Gastroesophageal sphincter (tissue), 3 donors: ENCODE measurements at regions not wholly inside any gene's neighbourhood (a gene's known extent, or its start where the extent isn't known, plus 50 kb on each side); places are given as distances from the start of the nearest gene placed in this dataset.

ENCODE experiments used
- POLR2AphosphoS5 ChIP-seq: sonication (generic); formaldehyde crosslinking; IDR thresholded peaks from one replicate; pipeline ENCODE4 v1.6.1; 2017; ENCODE audit warnings: antibody characterized with exemption
- TF ChIP-seq, protein P1 (sequence below), 4 experiments: fragments of 200-600 bp in 2 of 4; fragments of 450-650 bp in 2 of 4; sonication (generic) in 1 of 4; IDR thresholded peaks; one replicate each; pipeline ENCODE4 v1.5.1; 2017 to 2019; ENCODE audit warnings: antibody characterized with exemption in 4 of 4, mild to moderate bottlenecking in 2 of 4, moderate library complexity in 2 of 4

GRCh38 chr11:25247336-25247735 is 750.5 kb downstream of the LUZP2 start:
- TF ChIP-seq, protein P1, sequence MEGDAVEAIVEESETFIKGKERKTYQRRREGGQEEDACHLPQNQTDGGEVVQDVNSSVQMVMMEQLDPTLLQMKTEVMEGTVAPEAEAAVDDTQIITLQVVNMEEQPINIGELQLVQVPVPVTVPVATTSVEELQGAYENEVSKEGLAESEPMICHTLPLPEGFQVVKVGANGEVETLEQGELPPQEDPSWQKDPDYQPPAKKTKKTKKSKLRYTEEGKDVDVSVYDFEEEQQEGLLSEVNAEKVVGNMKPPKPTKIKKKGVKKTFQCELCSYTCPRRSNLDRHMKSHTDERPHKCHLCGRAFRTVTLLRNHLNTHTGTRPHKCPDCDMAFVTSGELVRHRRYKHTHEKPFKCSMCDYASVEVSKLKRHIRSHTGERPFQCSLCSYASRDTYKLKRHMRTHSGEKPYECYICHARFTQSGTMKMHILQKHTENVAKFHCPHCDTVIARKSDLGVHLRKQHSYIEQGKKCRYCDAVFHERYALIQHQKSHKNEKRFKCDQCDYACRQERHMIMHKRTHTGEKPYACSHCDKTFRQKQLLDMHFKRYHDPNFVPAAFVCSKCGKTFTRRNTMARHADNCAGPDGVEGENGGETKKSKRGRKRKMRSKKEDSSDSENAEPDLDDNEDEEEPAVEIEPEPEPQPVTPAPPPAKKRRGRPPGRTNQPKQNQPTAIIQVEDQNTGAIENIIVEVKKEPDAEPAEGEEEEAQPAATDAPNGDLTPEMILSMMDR (IDR thresholded peaks at IDR 0.05): no peak
- no peak for TF ChIP-seq POLR2AphosphoS5
